ENCODE measurements at regions not wholly inside any gene's neighbourhood (a gene's known extent, or its start where the extent isn't known, plus 50 kb on each side); places are given as distances from the start of the nearest gene placed in this dataset.
"Not testable (repeated sequence)": the region's sequence is repeated elsewhere in the genome, so short reads cannot be mapped to it uniquely, and the experiment has no call there.

- DNase-seq (ENCODE audit: low read depth): no peak
Observed at GRCh38 chr2:200102971-200103370, 147.6 kb downstream of the MAIP1 start.

DNA sequence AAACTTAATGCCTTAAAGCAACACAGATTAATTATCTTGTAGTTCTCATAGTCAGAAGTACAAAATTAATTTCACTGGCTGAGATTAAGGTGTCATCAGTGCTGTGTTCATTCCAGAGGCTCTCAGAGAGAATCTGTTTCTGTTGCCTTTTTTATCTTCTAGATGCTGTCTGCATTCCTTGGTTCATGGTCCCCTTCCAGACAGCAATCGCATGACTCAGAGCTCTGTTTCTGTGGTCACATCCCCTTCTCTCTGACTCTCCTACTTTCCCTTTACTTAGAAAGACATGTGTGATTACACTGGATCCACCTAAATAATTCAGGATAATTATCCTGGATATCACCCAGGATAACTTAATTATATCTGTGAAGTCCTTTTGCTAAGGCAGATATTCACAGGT, 148.6 kb downstream of the MAIP1 start:
- no peak for DNase-seq (ENCODE audit: low read depth)

GRCh38 chr2:200107514-200108217, 152.3 kb downstream of the MAIP1 start:
- DNase-seq (ENCODE audit: low read depth): no peak

DNA sequence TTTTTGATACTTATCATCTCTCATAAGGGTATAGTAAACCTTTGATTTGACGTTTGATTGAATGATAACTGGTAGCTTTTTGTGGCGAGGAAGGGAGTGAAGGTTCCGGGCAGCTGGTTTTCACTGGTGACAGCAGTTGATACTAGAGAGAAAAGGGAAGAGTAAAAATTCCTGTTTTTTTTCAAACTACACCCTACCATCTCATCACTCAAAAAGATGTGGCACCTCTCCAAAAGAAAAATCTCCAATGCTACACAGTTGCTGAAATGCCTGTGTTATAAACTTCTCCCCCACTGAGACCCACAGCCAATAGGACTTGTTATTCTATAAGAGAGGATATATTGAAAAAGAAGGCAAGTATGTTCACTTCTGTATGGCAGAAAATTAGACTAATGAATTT, 154.0 kb downstream of the MAIP1 start:
- no peak for DNase-seq (ENCODE audit: low read depth)

GRCh38 chr2:200110381-200110780, 155.0 kb downstream of the MAIP1 start:
- DNase-seq (ENCODE audit: low read depth): no peak

DNA sequence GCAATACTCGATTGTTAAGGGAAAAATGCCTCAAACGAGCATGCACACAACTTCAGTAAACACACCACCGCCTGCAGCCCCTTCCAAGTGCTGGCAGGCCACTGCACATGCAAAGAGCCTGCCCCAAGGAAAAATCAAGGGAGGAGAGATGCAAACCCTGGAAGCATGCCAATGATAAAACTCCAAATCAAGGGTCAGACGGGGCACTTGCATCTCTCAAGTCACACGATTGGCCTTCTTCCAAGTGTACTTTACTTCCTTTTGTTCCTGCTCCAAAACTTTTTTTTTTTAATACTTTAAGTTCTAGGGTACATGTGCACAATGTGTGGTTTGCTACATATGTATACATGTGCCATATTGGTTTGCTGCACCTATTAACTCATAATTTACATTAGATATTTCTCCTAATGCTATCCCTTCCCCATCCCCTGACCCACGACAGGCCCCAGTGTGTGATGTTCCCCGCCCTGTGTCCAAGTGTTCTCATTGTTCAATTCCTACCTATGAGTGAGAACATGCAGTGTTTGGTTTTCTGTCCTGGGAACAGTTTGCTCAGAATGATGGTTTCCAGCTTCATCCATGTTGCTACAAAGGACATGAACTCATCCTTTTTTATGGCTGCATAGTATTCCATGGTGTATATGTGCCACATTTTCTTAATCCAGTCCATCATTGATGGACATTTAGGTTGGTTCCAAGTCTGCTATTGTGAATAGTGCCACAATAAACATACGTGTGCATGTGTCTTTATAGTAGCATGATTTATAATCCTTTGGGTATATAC, 157.8 kb downstream of the MAIP1 start:
- not testable (repeated sequence) for DNase-seq (ENCODE audit: low read depth)

DNA sequence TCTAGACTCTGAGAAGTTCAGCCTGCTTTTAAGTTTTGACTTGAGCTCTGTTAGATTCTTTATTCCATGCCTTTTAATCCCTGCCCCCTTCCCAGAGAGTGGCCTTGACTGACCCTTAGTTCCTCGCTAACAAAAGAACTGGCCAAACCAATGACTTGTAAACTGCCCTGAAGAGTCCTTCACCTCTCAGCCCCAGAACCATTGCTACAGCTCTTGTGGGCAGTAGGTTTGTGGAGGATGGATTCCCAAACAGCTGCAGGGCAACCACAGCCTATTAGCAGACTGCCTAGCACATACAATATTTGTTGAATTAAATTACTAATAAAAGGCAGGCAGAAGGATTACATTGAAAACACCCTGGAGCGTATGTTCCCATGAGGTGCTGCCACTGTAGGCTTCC, 163.9 kb downstream of the MAIP1 start:
- DNase-seq (ENCODE audit: low read depth): no peak

DNA sequence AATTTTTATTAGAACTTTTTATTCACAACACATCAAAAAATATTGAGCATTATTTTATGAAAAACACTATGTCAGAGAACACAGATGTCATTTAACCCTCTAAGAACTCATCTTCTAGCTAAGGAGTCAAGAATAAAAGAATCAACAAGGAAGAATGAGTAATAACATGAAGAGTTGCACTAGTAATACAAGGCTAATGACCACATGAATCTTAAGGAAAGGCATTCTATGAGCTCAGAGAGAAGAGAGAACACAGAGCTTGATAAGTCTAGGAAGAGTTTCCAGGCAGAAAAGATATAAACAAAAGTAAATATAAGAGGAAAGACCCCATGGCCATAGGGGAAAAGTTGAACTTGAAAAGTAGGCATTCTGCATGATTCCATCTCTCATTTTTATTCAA, 166.5 kb downstream of the MAIP1 start:
- no peak for DNase-seq (ENCODE audit: low read depth)

DNA sequence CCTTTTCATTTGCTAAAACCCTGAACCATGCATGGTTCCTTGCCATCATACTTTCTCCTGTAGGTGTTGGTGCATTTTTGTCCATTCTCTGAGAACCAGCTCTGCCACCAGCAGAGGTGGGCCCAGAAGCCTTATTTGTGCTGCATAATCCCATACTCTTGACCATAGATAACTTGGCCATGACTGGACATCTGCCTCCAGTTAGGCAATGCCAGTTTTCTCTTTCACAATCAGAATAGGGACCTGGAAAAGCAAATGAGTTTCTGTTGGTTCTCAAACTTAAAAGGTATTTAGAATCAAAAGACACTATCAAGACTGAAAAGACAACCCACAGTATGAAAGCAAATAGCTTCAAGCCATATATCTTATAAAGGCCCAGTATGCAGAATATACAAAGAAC, 167.3 kb downstream of the MAIP1 start:
- no peak for DNase-seq (ENCODE audit: low read depth)

DNA sequence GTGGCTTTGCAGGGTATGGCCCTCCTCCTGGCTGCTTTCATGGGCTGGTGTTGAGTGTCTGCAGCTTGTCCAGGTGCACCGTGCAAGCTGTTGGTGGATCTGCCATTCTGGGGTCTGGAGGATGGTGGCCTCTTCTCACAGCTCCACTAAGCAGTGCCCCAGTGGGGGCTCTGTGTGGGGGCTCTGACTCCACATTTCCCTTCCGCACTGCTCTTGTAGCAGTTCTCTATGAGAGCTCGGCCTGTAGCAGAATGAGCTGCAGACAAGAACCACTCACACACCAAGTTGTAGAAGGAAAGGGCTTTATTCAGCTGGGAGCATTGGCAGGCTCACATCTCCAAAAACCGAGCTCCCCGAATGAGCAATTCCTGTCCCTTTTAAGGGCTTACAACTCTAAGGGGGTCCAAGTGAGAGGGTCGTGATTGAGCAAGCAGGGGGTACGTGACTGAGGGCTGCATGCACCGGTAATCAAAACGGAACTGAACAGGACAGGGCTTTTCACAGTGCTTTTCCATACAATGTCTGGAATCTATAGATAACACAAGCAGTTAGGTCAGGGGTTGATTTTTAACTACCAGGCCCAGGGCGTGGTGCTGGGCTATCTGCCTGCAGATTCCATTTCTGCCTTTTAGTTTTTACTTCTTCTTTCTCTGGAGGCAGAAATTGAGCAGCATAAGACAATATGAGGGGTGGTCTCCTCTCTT, 169.4 kb downstream of the MAIP1 start:
- not testable (repeated sequence) for DNase-seq (ENCODE audit: low read depth)

- no peak for DNase-seq (ENCODE audit: low read depth)
Observed at GRCh38 chr2:200125444-200126284, 170.3 kb downstream of the MAIP1 start.

DNA sequence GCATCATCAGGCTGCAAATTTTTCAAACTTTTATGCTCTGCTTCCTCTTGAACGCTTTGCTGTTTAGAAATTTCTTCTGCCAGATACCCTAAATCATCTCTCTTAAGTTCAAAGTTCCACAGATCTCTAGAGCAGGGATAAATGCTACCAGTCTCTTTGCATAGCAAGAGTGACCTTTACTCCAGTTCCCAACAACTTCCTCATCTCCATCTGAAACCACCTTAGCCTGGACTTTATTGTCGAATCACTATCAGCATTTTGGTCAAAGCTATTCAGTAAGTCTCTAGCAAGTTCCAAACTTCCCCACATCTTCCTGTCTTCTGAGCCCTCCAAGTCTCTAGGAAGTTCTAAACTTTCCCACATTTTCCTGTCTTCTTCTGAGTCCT, 170.9 kb downstream of the MAIP1 start:
- DNase-seq (ENCODE audit: low read depth): not testable (repeated sequence)

- not testable (repeated sequence) for DNase-seq (ENCODE audit: low read depth)
Observed at GRCh38 chr2:200126680-200127079, 171.3 kb downstream of the MAIP1 start.

DNA sequence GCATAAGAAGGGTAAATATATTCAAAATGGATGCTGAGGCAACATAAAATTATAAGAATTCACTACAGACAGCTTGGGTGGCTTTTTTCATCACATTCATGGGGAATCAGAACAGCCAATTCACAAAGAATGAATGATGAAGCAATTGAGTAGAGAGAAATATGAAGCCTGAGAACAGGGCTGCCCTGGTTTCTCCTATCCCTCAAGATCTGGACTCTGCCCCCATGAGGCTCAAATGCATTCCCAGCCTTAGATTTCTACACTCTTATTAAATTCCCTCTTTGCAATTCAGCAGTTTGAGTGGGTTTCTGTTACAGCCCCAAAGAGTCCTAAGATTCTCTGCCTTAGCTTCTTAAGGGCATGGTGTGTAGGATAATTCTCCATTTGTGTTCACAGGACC, 172.5 kb downstream of the MAIP1 start:
- DNase-seq (ENCODE audit: low read depth): peak; percentile 16

GRCh38 chr2:200128296-200128695, 172.9 kb downstream of the MAIP1 start:
- DNase-seq (ENCODE audit: low read depth): no peak

DNA sequence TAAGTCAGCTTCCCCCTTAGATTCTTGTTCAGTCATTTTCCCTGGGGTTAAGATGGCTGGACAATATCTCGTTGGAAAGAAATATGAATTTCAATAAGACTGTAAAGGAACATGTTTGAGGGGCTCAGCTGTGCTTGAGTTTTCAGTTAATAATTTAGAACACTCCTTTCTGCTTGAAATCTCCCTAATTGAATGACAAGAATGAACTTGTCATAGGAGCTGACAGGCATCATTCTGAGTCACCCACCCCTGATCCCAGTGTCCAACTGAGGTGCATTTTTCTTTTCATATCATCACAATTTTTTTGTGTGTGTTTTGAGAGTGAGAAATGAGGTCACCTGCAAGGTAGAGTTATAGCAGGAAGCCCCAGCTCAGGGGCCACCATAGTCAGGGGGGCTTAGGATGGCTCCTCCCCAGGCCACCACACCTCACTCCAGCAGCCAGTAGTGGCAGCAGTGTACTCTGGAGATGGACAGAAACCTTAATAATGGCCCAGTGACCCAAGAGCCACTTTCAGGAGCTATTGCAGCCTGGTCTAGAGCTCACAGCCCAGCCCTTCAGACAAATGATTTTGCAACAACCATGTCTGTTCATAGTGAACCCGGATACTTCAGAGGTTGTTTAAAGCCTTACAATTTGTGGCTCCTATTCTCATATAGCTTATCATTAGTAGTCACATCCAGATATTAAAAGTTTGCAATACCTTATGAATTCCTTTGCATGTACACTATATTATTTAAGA, 174.5 kb downstream of the MAIP1 start:
- DNase-seq (ENCODE audit: low read depth): no peak

DNA sequence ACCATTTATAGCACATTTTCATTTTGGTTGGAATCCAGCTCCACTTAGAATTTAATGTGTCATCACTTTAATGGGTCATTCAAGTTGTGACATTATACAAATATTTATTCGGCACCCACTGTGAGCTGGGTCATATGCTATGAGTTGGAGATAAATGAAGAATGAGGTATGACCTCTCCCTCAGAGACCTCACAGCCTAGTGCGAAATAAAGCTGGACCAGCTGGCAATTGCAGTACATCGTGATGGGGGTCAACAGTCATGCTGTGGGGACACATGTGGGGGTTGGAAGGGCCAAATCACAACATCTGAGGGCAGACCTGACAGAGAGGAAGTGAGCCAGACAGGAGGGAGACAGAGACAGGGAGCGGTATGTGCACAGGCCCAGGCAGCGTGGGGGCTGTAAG, 175.4 kb downstream of the MAIP1 start:
- no peak for DNase-seq (ENCODE audit: low read depth)

GRCh38 chr2:200131307-200131706, 175.2 kb upstream of the SPATS2L start:
- DNase-seq (ENCODE audit: low read depth): no peak

DNA sequence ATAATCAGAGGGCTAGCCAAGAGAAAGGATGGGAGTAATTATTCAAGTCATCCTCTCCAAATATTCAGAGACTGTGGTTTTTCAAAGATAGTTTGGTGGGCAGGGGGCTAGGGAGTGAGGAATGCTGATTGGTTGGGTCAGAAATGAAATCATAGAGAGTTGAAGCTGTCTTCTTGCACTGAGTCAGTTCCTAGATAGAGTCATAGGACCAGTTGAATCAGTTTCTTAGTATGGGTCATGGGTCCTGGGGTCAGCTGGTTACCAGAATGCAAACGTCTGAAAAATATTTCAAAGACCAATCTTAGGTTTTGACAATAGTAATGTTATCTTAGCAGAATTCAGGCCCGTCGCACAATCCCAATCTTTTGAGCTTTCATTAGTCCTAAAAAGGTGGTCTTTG, 171.4 kb upstream of the SPATS2L start:
- no peak for DNase-seq (ENCODE audit: low read depth)

GRCh38 chr2:200136655-200137054, 169.8 kb upstream of the SPATS2L start:
- no peak for DNase-seq (ENCODE audit: low read depth)

- DNase-seq (ENCODE audit: low read depth): no peak
Observed at GRCh38 chr2:200137271-200137670, 169.2 kb upstream of the SPATS2L start.
